HG03571 (cell line): ENCODE measurements at regions not wholly inside any gene's neighbourhood (a gene's known extent, or its start where the extent isn't known, plus 50 kb on each side); places are given as distances from the start of the nearest gene placed in this dataset.
A peak's percentile ranks its signal among the peaks of the same experiment; 100 is the strongest.
"Not testable (repeated sequence)": the region's sequence is repeated elsewhere in the genome, so short reads cannot be mapped to it uniquely, and the experiment has no call there.

Experiments used
- ATAC-seq: cut with Tn5 transposase; IDR thresholded peaks from one replicate; pipeline ENCODE4 v1.9.1; 2021; ENCODE audit not compliant: unreplicated experiment

- ATAC-seq: peak; percentile 50
These were observed 458.6 kb downstream of the FBXO15 start for GRCh38 chr18:73688851-73689711.

GRCh38 chr18:73688161-73688560 is 459.5 kb downstream of the FBXO15 start:
- ATAC-seq: no peak

- no peak for ATAC-seq
These were observed 463.0 kb downstream of the FBXO15 start for GRCh38 chr18:73684647-73685046.

- ATAC-seq: no peak
These were observed 464.0 kb downstream of the FBXO15 start for GRCh38 chr18:73683409-73684238.

- ATAC-seq: no peak
These were observed 465.7 kb downstream of the FBXO15 start for GRCh38 chr18:73681912-73682311.

- no peak for ATAC-seq
These were observed 466.2 kb downstream of the FBXO15 start for GRCh38 chr18:73681398-73681797.

GRCh38 chr18:73679941-73680712 is 467.5 kb downstream of the FBXO15 start:
- ATAC-seq: no peak

GRCh38 chr18:73677450-73677849 is 470.2 kb downstream of the FBXO15 start:
- ATAC-seq: no peak

GRCh38 chr18:73674125-73674865 is 473.3 kb downstream of the FBXO15 start:
- ATAC-seq: no peak

- ATAC-seq: not testable (repeated sequence)
These were observed 476.2 kb downstream of the FBXO15 start for GRCh38 chr18:73671480-73671879.

- no peak for ATAC-seq
These were observed 477.1 kb downstream of the FBXO15 start for GRCh38 chr18:73670524-73670923.

GRCh38 chr18:73670039-73670438 is 477.6 kb downstream of the FBXO15 start:
- no peak for ATAC-seq

- no peak for ATAC-seq
These were observed 478.3 kb downstream of the FBXO15 start for GRCh38 chr18:73669297-73669696.

GRCh38 chr18:73668051-73668450 is 479.6 kb downstream of the FBXO15 start:
- no peak for ATAC-seq

- ATAC-seq: no peak
These were observed 480.9 kb downstream of the FBXO15 start for GRCh38 chr18:73666772-73667171.

- ATAC-seq: no peak
These were observed 482.7 kb downstream of the FBXO15 start for GRCh38 chr18:73664896-73665295.

- ATAC-seq: no peak
These were observed 484.1 kb downstream of the FBXO15 start for GRCh38 chr18:73663581-73663980.

GRCh38 chr18:73662421-73662820 is 485.2 kb downstream of the FBXO15 start:
- no peak for ATAC-seq

GRCh38 chr18:73660931-73661856 is 486.4 kb downstream of the FBXO15 start:
- ATAC-seq: no peak
